ENCODE measurements at regions not wholly inside any gene's neighbourhood (a gene's known extent, or its start where the extent isn't known, plus 50 kb on each side); places are given as distances from the start of the nearest gene placed in this dataset.
"Not testable (repeated sequence)": the region's sequence is repeated elsewhere in the genome, so short reads cannot be mapped to it uniquely, and the experiment has no call there.

DNA sequence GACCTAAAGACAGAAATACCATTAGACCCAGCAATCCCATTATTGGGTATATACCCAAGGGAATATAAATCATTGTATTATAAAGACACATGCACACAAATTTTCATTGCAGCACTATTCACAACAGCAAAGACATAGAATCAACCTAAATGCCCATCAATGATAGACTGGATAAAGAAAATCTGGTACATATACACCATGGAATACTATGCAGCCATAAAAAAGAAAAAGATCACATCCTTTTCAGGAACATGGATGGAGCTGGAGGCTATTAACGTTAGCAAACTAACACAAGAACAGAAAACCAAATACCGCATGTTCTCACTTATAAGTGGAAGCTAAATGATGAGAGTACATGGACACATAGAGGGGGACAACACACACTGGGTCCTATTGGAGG is 280.1 kb upstream of the G2E3 start:
- not testable (repeated sequence) for TF ChIP-seq CTCF (IDR thresholded peaks at IDR 0.05; ENCODE audit: insufficient read depth, low read length); REST (IDR thresholded peaks at IDR 0.05; ENCODE audit: insufficient replicate concordance, low read depth); POLR2AphosphoS5 (IDR thresholded peaks at IDR 0.05; ENCODE audit: low read depth); GABPA (IDR thresholded peaks at IDR 0.05; ENCODE audit: low read depth); SPI1 (IDR thresholded peaks at IDR 0.05; ENCODE audit: borderline replicate concordance, low read depth)

All from HL-60 (cell line).